Sigmoid colon (tissue), 3 donors: ENCODE measurements at regions not wholly inside any gene's neighbourhood (a gene's known extent, or its start where the extent isn't known, plus 50 kb on each side); places are given as distances from the start of the nearest gene placed in this dataset.

Source experiments
- POLR2A ChIP-seq, 2 donors: fragments of 450-650 bp; IDR thresholded peaks; one replicate each; pipeline ENCODE4 v1.6.1; 2016; ENCODE audit warnings: antibody characterized with exemption in 2 of 2, mild to moderate bottlenecking in 2 of 2, moderate library complexity in 2 of 2
- TF ChIP-seq, protein P1 (sequence below), 4 experiments: fragments of 450-650 bp in 3 of 4; fragments of 200-600 bp in 1 of 4; IDR thresholded peaks; one replicate each; pipeline ENCODE4 v1.5.1; 2016 to 2019; ENCODE audit warnings: antibody characterized with exemption in 4 of 4, mild to moderate bottlenecking in 3 of 4, moderate library complexity in 2 of 4

- TF ChIP-seq, protein P1, sequence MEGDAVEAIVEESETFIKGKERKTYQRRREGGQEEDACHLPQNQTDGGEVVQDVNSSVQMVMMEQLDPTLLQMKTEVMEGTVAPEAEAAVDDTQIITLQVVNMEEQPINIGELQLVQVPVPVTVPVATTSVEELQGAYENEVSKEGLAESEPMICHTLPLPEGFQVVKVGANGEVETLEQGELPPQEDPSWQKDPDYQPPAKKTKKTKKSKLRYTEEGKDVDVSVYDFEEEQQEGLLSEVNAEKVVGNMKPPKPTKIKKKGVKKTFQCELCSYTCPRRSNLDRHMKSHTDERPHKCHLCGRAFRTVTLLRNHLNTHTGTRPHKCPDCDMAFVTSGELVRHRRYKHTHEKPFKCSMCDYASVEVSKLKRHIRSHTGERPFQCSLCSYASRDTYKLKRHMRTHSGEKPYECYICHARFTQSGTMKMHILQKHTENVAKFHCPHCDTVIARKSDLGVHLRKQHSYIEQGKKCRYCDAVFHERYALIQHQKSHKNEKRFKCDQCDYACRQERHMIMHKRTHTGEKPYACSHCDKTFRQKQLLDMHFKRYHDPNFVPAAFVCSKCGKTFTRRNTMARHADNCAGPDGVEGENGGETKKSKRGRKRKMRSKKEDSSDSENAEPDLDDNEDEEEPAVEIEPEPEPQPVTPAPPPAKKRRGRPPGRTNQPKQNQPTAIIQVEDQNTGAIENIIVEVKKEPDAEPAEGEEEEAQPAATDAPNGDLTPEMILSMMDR (IDR thresholded peaks at IDR 0.05), result no peak
- TF ChIP-seq POLR2A (IDR thresholded peaks at IDR 0.05), result no peak
Measured at GRCh38 chr4:13856387-13856786, 228.9 kb upstream of the BOD1L1 start.
